ENCODE measurements at regions not wholly inside any gene's neighbourhood (a gene's known extent, or its start where the extent isn't known, plus 50 kb on each side); places are given as distances from the start of the nearest gene placed in this dataset.

DNA sequence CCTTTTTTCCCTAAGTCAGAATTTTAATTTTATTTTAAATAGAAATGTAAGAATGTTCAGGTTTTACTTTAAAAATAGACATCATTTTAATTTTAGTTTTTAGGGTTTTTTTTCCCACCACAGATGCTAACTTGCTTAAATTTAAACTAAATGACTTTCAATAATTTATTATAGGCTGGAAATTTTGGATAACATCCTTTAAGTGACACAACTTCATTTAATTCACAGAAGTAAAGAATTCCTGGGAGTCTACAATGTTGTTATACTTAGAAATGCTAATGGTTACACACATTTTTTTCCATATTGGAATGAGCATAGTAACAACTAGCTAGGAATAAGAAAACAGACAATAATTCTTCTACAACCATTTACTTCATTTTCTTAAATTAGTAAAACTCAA, 90.5 kb upstream of the PDE10A start:
- H3K36me3 ChIP-seq (ENCODE audit: insufficient read depth, low read length, poor library complexity, severe bottlenecking), result no peaks in the 10 kb centered on the region
- intact Hi-C loops (cut with micrococcal nuclease; ENCODE audit: unreplicated experiment), result no loop called here
- no peak overlapping the region for H3K27ac ChIP-seq (ENCODE audit: low read depth, low read length, poor library complexity, severe bottlenecking)
- TF ChIP-seq EZH2 (IDR thresholded peaks at IDR 0.05; ENCODE audit: borderline replicate concordance, low read depth, low read length, poor library complexity, severe bottlenecking) (no peak), CTCF (conservative IDR thresholded peaks at IDR 0.05; ENCODE audit: low read depth, low read length) (no peak)
- H3K4me1 ChIP-seq (ENCODE audit: insufficient read depth, low read length, poor library complexity, severe bottlenecking), result no peaks in the 10 kb centered on the region
- POLR2A ChIA-PET (ENCODE audit: low non-redundant PET), result no interaction called here
- no TSS peak for BruUV-seq (replicated peaks)
- CTCF ChIA-PET, result no interaction called here
- H3K4me3 ChIP-seq (ENCODE audit: low read depth, low read length, poor library complexity, severe bottlenecking), result no peak overlapping the region
- H3K27me3 ChIP-seq (replicated peaks; ENCODE audit: insufficient read depth, low read depth, low read length, poor library complexity), result peaks cover 33% of the 10 kb centered on the region
- no peak for DNase-seq (ENCODE audit: low spot score)
- H3K9me3 ChIP-seq (ENCODE audit: low read depth, low read length, poor library complexity, severe bottlenecking), result no peaks in the 10 kb centered on the region

- H3K4me3 ChIP-seq (ENCODE audit: low read depth, low read length, poor library complexity, severe bottlenecking), result no peak overlapping the region
- ChIA-PET POLR2A (ENCODE audit: low non-redundant PET) (no interaction called here), CTCF (no interaction called here)
- no peak for DNase-seq (ENCODE audit: low spot score)
- H3K36me3 ChIP-seq (ENCODE audit: insufficient read depth, low read length, poor library complexity, severe bottlenecking), result no peaks in the 10 kb centered on the region
- TF ChIP-seq EZH2 (IDR thresholded peaks at IDR 0.05; ENCODE audit: borderline replicate concordance, low read depth, low read length, poor library complexity, severe bottlenecking) (no peak), CTCF (conservative IDR thresholded peaks at IDR 0.05; ENCODE audit: low read depth, low read length) (no peak)
- H3K4me1 ChIP-seq (ENCODE audit: insufficient read depth, low read length, poor library complexity, severe bottlenecking), result no peaks in the 10 kb centered on the region
- intact Hi-C loops (cut with micrococcal nuclease; ENCODE audit: unreplicated experiment), result no loop called here
- no peaks in the 10 kb centered on the region for H3K9me3 ChIP-seq (ENCODE audit: low read depth, low read length, poor library complexity, severe bottlenecking)
- no peak overlapping the region for H3K27ac ChIP-seq (ENCODE audit: low read depth, low read length, poor library complexity, severe bottlenecking)
- H3K27me3 ChIP-seq (replicated peaks; ENCODE audit: insufficient read depth, low read depth, low read length, poor library complexity), result peaks cover 30% of the 10 kb centered on the region
- BruUV-seq (replicated peaks), result no TSS peak
Observed at GRCh38 chr6:165752451-165752850, 89.4 kb upstream of the PDE10A start.

- ChIA-PET POLR2A (ENCODE audit: low non-redundant PET) (no interaction called here), CTCF (no interaction called here)
- no peak for DNase-seq (ENCODE audit: low spot score)
- Histone ChIP-seq H3K27me3 (replicated peaks; ENCODE audit: insufficient read depth, low read depth, low read length, poor library complexity) (peaks cover 23% of the 10 kb centered on the region), H3K4me1 (ENCODE audit: insufficient read depth, low read length, poor library complexity, severe bottlenecking) (no peaks in the 10 kb centered on the region), H3K36me3 (ENCODE audit: insufficient read depth, low read length, poor library complexity, severe bottlenecking) (no peaks in the 10 kb centered on the region), H3K27ac (ENCODE audit: low read depth, low read length, poor library complexity, severe bottlenecking) (no peak overlapping the region), H3K9me3 (ENCODE audit: low read depth, low read length, poor library complexity, severe bottlenecking) (no peaks in the 10 kb centered on the region), H3K4me3 (ENCODE audit: low read depth, low read length, poor library complexity, severe bottlenecking) (no peak overlapping the region)
- TF ChIP-seq EZH2 (IDR thresholded peaks at IDR 0.05; ENCODE audit: borderline replicate concordance, low read depth, low read length, poor library complexity, severe bottlenecking), result no peak
- TF ChIP-seq CTCF (conservative IDR thresholded peaks at IDR 0.05; ENCODE audit: low read depth, low read length), result no peak
- intact Hi-C loops (cut with micrococcal nuclease; ENCODE audit: unreplicated experiment), result no loop called here
- BruUV-seq (replicated peaks), result no TSS peak
Observed at GRCh38 chr6:165751486-165751885, 88.4 kb upstream of the PDE10A start.

Data from A673 (cell line).